IMR-90 (cell line): ENCODE measurements at regions not wholly inside any gene's neighbourhood (a gene's known extent, or its start where the extent isn't known, plus 50 kb on each side); places are given as distances from the start of the nearest gene placed in this dataset.

Source experiments
- ATAC-seq: fragments of 200-7000 bp; cut with Tn5 transposase; 2 replicates; pipeline ENCODE4 v1.9.1; 2020; ENCODE audit warnings: low read depth, mild to moderate bottlenecking, moderate library complexity
- BruUV-seq: library from RNA; stranded (reverse); fragments of 400-500 nt; replicated peaks from 2 replicates; lab custom pipeline; 2021; lab: Mats Ljungman, UMichigan
- CTCF ChIA-PET: fragments of 300-600 bp; formaldehyde crosslinking; extraction: SDS; loops from one replicate; lab custom pipeline; 2021; ENCODE audit warnings: antibody characterized with exemption; lab: Yijun Ruan, JAX
- POLR2A ChIA-PET: fragments of 300-600 bp; sonication (Branson Sonifier 250); formaldehyde crosslinking; loops from one replicate; lab custom pipeline; 2022; ENCODE audit warnings: antibody characterized with exemption; ENCODE audit not compliant: unreplicated experiment; lab: Charles Lee
- DNase-seq: peaks from one replicate; pipeline ENCODE4 v3.0.0; 2013
- H2AFZ ChIP-seq: replicated peaks from 2 replicates; pipeline ENCODE3; 2013; ENCODE audit warnings: low read length, mild to moderate bottlenecking; ENCODE audit not compliant: poor library complexity
- H2AK5ac ChIP-seq: 2 replicates; pipeline ENCODE4 v1.6.1; 2013; ENCODE audit warnings: low read depth, low read length, inconsistent platforms
- H2AK9ac ChIP-seq: replicated peaks from 2 replicates; pipeline ENCODE3; 2013; ENCODE audit warnings: mild to moderate bottlenecking, low read depth, low read length, moderate library complexity; ENCODE audit not compliant: poor library complexity
- H2BK120ac ChIP-seq: 2 replicates; pipeline ENCODE4 v1.6.1; 2013; ENCODE audit warnings: low read depth, low read length, inconsistent platforms
- H2BK15ac ChIP-seq: 3 replicates; pipeline ENCODE4 v1.6.1; 2013; ENCODE audit warnings: low read depth, low read length, inconsistent platforms
- H2BK20ac ChIP-seq: 2 replicates; pipeline ENCODE4 v1.6.1; 2013; ENCODE audit warnings: low read depth, mild to moderate bottlenecking, inconsistent platforms, low read length, moderate library complexity
- H2BK5ac ChIP-seq: 2 replicates; pipeline ENCODE4 v1.6.1; 2013; ENCODE audit warnings: mild to moderate bottlenecking, low read depth, low read length, inconsistent platforms; ENCODE audit not compliant: poor library complexity, severe bottlenecking
- H3K14ac ChIP-seq: replicated peaks from 2 replicates; pipeline ENCODE4 v1.6.1; 2013; ENCODE audit warnings: low read depth, low read length, inconsistent platforms
- H3K18ac ChIP-seq: 2 replicates; pipeline ENCODE4 v1.6.1; 2013; ENCODE audit warnings: low read depth, low read length, control low read depth
- H3K23ac ChIP-seq: 2 replicates; pipeline ENCODE4 v1.6.1; 2013; ENCODE audit warnings: low read depth, low read length, inconsistent platforms
- H3K27ac ChIP-seq: 2 replicates; pipeline ENCODE4 v1.5.1; 2013; ENCODE audit warnings: mild to moderate bottlenecking, control low read depth, low read length; ENCODE audit not compliant: insufficient read depth
- H3K27me3 ChIP-seq: 2 replicates; pipeline ENCODE4 v1.6.1; 2013; ENCODE audit warnings: low read length; ENCODE audit not compliant: control insufficient read depth, insufficient read depth
- H3K36me3 ChIP-seq: 2 replicates; pipeline ENCODE4 v1.6.1; 2013; ENCODE audit warnings: low read length, mixed read lengths; ENCODE audit not compliant: control insufficient read depth, insufficient read depth
- H3K4ac ChIP-seq: 2 replicates; pipeline ENCODE4 v1.6.1; 2013; ENCODE audit warnings: low read depth, low read length, inconsistent platforms
- H3K4me1 ChIP-seq: 2 replicates; pipeline ENCODE4 v1.6.1; 2013; ENCODE audit warnings: low read length, mixed read lengths; ENCODE audit not compliant: control insufficient read depth, insufficient read depth
- H3K4me2 ChIP-seq: 2 replicates; pipeline ENCODE4 v1.6.1; 2013; ENCODE audit warnings: low read depth, mild to moderate bottlenecking, control low read depth, low read length, moderate library complexity
- H3K4me3 ChIP-seq: 2 replicates; pipeline ENCODE4 v1.5.1; 2013; ENCODE audit warnings: low read depth, mild to moderate bottlenecking, control low read depth, low read length, moderate library complexity; ENCODE audit not compliant: insufficient read depth
- H3K56ac ChIP-seq: 2 replicates; pipeline ENCODE4 v1.6.1; 2013; ENCODE audit warnings: low read length, inconsistent platforms; ENCODE audit not compliant: insufficient read depth; ENCODE audit errors: extremely low read depth
- H3K79me1 ChIP-seq, 2 experiments: 2 replicates each; pipeline ENCODE4 v1.6.1; 2013; ENCODE audit warnings: low read length in 2 of 2, inconsistent platforms in 1 of 2, low read depth in 1 of 2
- H3K9ac ChIP-seq: 2 replicates; pipeline ENCODE4 v1.6.1; 2013; ENCODE audit warnings: low read depth, low read length, control low read depth
- H3K9me1 ChIP-seq: 2 replicates; pipeline ENCODE4 v1.6.1; 2013; ENCODE audit warnings: low read length, inconsistent platforms; ENCODE audit not compliant: insufficient read depth
- H3K9me3 ChIP-seq: 2 replicates; pipeline ENCODE4 v1.6.1; 2013; ENCODE audit warnings: low read length; ENCODE audit not compliant: control insufficient read depth, insufficient read depth
- H4K20me1 ChIP-seq: 2 replicates; pipeline ENCODE4 v1.6.1; 2013; ENCODE audit warnings: low read length, inconsistent platforms; ENCODE audit not compliant: insufficient read depth
- H4K5ac ChIP-seq: 2 replicates; pipeline ENCODE4 v1.6.1; 2013; ENCODE audit warnings: mild to moderate bottlenecking, low read depth, low read length, control low read depth
- H4K8ac ChIP-seq, 2 experiments: 2 replicates each; pipeline ENCODE4 v1.6.1; 2013; ENCODE audit warnings: low read depth in 2 of 2, low read length in 2 of 2, control low read depth in 1 of 2, inconsistent platforms in 1 of 2
- H4K91ac ChIP-seq: 2 replicates; pipeline ENCODE4 v1.6.1; 2013; ENCODE audit warnings: low read depth, low read length, inconsistent platforms; ENCODE audit not compliant: insufficient read depth
- CHD1 ChIP-seq: IDR thresholded peaks from 2 replicates; pipeline ENCODE4 v1.6.1; 2012; ENCODE audit warnings: low read depth, low read length, improper control_type of control experiment
- FOS ChIP-seq: fragments of 150-350 bp; IDR thresholded peaks from 2 replicates; pipeline ENCODE4 v1.6.1; 2016; ENCODE audit warnings: low read depth, low read length
- MAFK ChIP-seq: IDR thresholded peaks from 2 replicates; pipeline ENCODE4 v1.6.1; 2012; ENCODE audit warnings: low read depth, low read length, improper control_type of control experiment
- RAD21 ChIP-seq: IDR thresholded peaks from 2 replicates; pipeline ENCODE4 v1.6.1; 2012; ENCODE audit warnings: low read length, improper control_type of control experiment
- SMC3 ChIP-seq: fragments of 150-350 bp; IDR thresholded peaks from 2 replicates; pipeline ENCODE4 v1.6.1; 2016; ENCODE audit warnings: low read depth, mild to moderate bottlenecking, antibody characterized with exemption, low read length, moderate library complexity
- WGBS, 2 experiments: methylation state at CpG; one replicate each; pipeline versions ENCODE4 v1.1.5 to v1.1.7; 2013; ENCODE audit warnings: missing lambda C conversion rate in 2 of 2; ENCODE audit not compliant: insufficient read length in 1 of 2; ENCODE audit errors: extremely low coverage in 2 of 2; 5-methylcytosine and 5-hydroxymethylcytosine counted together
- dilution Hi-C: fragments of 300-500 bp; cut with HindIII; formaldehyde crosslinking; loops from one replicate; pipeline ENCODE4 v1.14.3; 2018; ENCODE audit warnings: low sequenced_read_pairs; ENCODE audit not compliant: unreplicated experiment
- in situ Hi-C: fragments of 300-500 bp; cut with MboI; formaldehyde crosslinking; loops from 3 replicates; pipeline ENCODE4 v1.14.3; 2019; ENCODE audit warnings: low sequenced_read_pairs, inconsistent platforms, mixed read lengths
- intact Hi-C: fragments of 100-400 bp; cut with micrococcal nuclease; formaldehyde crosslinking; loops from 2 replicates; pipeline ENCODE4 v1.10.0; 2022
- TF ChIP-seq, protein P1 (sequence below): conservative IDR thresholded peaks from 2 replicates; pipeline ENCODE4 v1.5.1; 2012; ENCODE audit warnings: mild to moderate bottlenecking, low read depth, low read length, improper control_type of control experiment

GRCh38 chr11:37072538-37073055 lies 474.6 kb upstream of the RAG2 start:
- in situ Hi-C loops (no loop called here), intact Hi-C loops (no loop called here), dilution Hi-C loops (no loop called here)
- Histone ChIP-seq H4K8ac (no peak overlapping the region), H2AK5ac (no peak overlapping the region), H3K36me3 (no peaks in the 10 kb centered on the region), H3K14ac (no peak overlapping the region), H3K27me3 (no peaks in the 10 kb centered on the region), H4K91ac (no peak overlapping the region), H2AK9ac (no peak overlapping the region), H3K4me2 (no peak overlapping the region), H2BK120ac (no peak overlapping the region), H3K56ac (no peak overlapping the region), H3K27ac (no peak overlapping the region), H2BK20ac (no peak overlapping the region), H3K18ac (no peak overlapping the region), H3K9ac (no peak overlapping the region), H2BK5ac (no peak overlapping the region), H4K20me1 (no peaks in the 10 kb centered on the region), H3K9me3 (no peaks in the 10 kb centered on the region), H4K5ac (no peak overlapping the region), H2BK15ac (no peak overlapping the region), H3K4me3 (no peak overlapping the region), H2AFZ (no peak overlapping the region), H3K4me1 (no peaks in the 10 kb centered on the region), H3K4ac (no peak overlapping the region), H3K23ac (no peak overlapping the region), H3K79me1 (no peaks in the 10 kb centered on the region), H3K9me1 (no peaks in the 10 kb centered on the region)
- DNase-seq (no peak), ATAC-seq (no peak)
- no peak for TF ChIP-seq FOS
- TF ChIP-seq CHD1, result no peak
- TF ChIP-seq, protein P1, sequence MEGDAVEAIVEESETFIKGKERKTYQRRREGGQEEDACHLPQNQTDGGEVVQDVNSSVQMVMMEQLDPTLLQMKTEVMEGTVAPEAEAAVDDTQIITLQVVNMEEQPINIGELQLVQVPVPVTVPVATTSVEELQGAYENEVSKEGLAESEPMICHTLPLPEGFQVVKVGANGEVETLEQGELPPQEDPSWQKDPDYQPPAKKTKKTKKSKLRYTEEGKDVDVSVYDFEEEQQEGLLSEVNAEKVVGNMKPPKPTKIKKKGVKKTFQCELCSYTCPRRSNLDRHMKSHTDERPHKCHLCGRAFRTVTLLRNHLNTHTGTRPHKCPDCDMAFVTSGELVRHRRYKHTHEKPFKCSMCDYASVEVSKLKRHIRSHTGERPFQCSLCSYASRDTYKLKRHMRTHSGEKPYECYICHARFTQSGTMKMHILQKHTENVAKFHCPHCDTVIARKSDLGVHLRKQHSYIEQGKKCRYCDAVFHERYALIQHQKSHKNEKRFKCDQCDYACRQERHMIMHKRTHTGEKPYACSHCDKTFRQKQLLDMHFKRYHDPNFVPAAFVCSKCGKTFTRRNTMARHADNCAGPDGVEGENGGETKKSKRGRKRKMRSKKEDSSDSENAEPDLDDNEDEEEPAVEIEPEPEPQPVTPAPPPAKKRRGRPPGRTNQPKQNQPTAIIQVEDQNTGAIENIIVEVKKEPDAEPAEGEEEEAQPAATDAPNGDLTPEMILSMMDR, result no peak
- TF ChIP-seq RAD21, result no peak
- no peak for TF ChIP-seq MAFK
- no peak for TF ChIP-seq SMC3
- CTCF ChIA-PET, result no interaction called here
- BruUV-seq, result no TSS peak
- POLR2A ChIA-PET, result no interaction called here
- no CpG with 5 or more reads among the region's 1 CpG for WGBS, 2 experiments
